ENCODE measurements at regions not wholly inside any gene's neighbourhood (a gene's known extent, or its start where the extent isn't known, plus 50 kb on each side); places are given as distances from the start of the nearest gene placed in this dataset.
"Not testable (repeated sequence)": the region's sequence is repeated elsewhere in the genome, so short reads cannot be mapped to it uniquely, and the experiment has no call there.

GRCh38 chr2:193463011-193463410 lies 1268.3 kb upstream of the TMEFF2 start:
- Histone ChIP-seq H3K9me3 (ENCODE audit: low read length) (peaks cover 10% of the 10 kb centered on the region), H3K27me3 (ENCODE audit: low read length) (no peaks in the 10 kb centered on the region), H3K79me2 (ENCODE audit: low read length) (no peaks in the 10 kb centered on the region), H3K27ac (ENCODE audit: low read length) (no peak overlapping the region), H3K36me3 (ENCODE audit: insufficient read depth, low read length) (no peaks in the 10 kb centered on the region), H2AFZ (ENCODE audit: low read length) (no peak overlapping the region), H3K4me1 (ENCODE audit: low read length) (no peaks in the 10 kb centered on the region), H3K4me3 (ENCODE audit: low read length) (no peak overlapping the region), H3K9ac (ENCODE audit: low read length) (no peak overlapping the region), H3K4me2 (ENCODE audit: low read depth, low read length, poor library complexity, severe bottlenecking) (no peak overlapping the region), H4K20me1 (ENCODE audit: insufficient read depth, low read depth, low read length) (no peaks in the 10 kb centered on the region), H3K9me2 (replicated peaks; ENCODE audit: insufficient read depth, low read length) (no peaks in the 10 kb centered on the region)
- no peak for DNase-seq

- Histone ChIP-seq H2AFZ (ENCODE audit: low read length) (no peak overlapping the region), H3K4me1 (ENCODE audit: low read length) (no peaks in the 10 kb centered on the region), H3K79me2 (ENCODE audit: low read length) (no peaks in the 10 kb centered on the region), H3K9me2 (replicated peaks; ENCODE audit: insufficient read depth, low read length) (no peaks in the 10 kb centered on the region), H3K4me3 (ENCODE audit: low read length) (no peak overlapping the region), H3K9ac (ENCODE audit: low read length) (no peak overlapping the region), H3K9me3 (ENCODE audit: low read length) (peaks cover 10% of the 10 kb centered on the region), H3K36me3 (ENCODE audit: insufficient read depth, low read length) (no peaks in the 10 kb centered on the region), H3K4me2 (ENCODE audit: low read depth, low read length, poor library complexity, severe bottlenecking) (no peak overlapping the region), H3K27me3 (ENCODE audit: low read length) (no peaks in the 10 kb centered on the region), H3K27ac (ENCODE audit: low read length) (no peak overlapping the region), H4K20me1 (ENCODE audit: insufficient read depth, low read depth, low read length) (no peaks in the 10 kb centered on the region)
- DNase-seq, result no peak
Measured at GRCh38 chr2:193462411-193462810, 1267.7 kb upstream of the TMEFF2 start.

- Histone ChIP-seq H3K27ac (ENCODE audit: low read length) (no peak overlapping the region), H3K4me1 (ENCODE audit: low read length) (no peaks in the 10 kb centered on the region), H3K9me2 (replicated peaks; ENCODE audit: insufficient read depth, low read length) (no peaks in the 10 kb centered on the region), H3K9me3 (ENCODE audit: low read length) (peaks cover 10% of the 10 kb centered on the region), H3K27me3 (ENCODE audit: low read length) (no peaks in the 10 kb centered on the region), H4K20me1 (ENCODE audit: insufficient read depth, low read depth, low read length) (no peaks in the 10 kb centered on the region), H3K9ac (ENCODE audit: low read length) (no peak overlapping the region), H3K4me3 (ENCODE audit: low read length) (no peak overlapping the region), H3K4me2 (ENCODE audit: low read depth, low read length, poor library complexity, severe bottlenecking) (no peak overlapping the region), H2AFZ (ENCODE audit: low read length) (no peak overlapping the region), H3K79me2 (ENCODE audit: low read length) (no peaks in the 10 kb centered on the region), H3K36me3 (ENCODE audit: insufficient read depth, low read length) (no peaks in the 10 kb centered on the region)
- DNase-seq, result no peak
Measured at GRCh38 chr2:193461431-193461934, 1266.8 kb upstream of the TMEFF2 start.

- H3K4me2 ChIP-seq (ENCODE audit: low read depth, low read length, poor library complexity, severe bottlenecking), result no peak overlapping the region
- H3K4me1 ChIP-seq (ENCODE audit: low read length), result no peaks in the 10 kb centered on the region
- no peak overlapping the region for H2AFZ ChIP-seq (ENCODE audit: low read length)
- H3K27ac ChIP-seq (ENCODE audit: low read length), result no peak overlapping the region
- no peaks in the 10 kb centered on the region for H3K9me2 ChIP-seq (replicated peaks; ENCODE audit: insufficient read depth, low read length)
- DNase-seq, result no peak
- H4K20me1 ChIP-seq (ENCODE audit: insufficient read depth, low read depth, low read length), result no peaks in the 10 kb centered on the region
- no peaks in the 10 kb centered on the region for H3K27me3 ChIP-seq (ENCODE audit: low read length)
- H3K9ac ChIP-seq (ENCODE audit: low read length), result no peak overlapping the region
- H3K9me3 ChIP-seq (ENCODE audit: low read length), result peaks cover 8% of the 10 kb centered on the region; the same call in 1 of the 2 replicates
- H3K79me2 ChIP-seq (ENCODE audit: low read length), result no peaks in the 10 kb centered on the region
- no peak overlapping the region for H3K4me3 ChIP-seq (ENCODE audit: low read length)
- H3K36me3 ChIP-seq (ENCODE audit: insufficient read depth, low read length), result no peaks in the 10 kb centered on the region
Measured at GRCh38 chr2:193446967-193447366, 1252.2 kb upstream of the TMEFF2 start.

- Histone ChIP-seq H3K9ac (ENCODE audit: low read length) (no peak overlapping the region), H3K27me3 (ENCODE audit: low read length) (no peaks in the 10 kb centered on the region), H3K79me2 (ENCODE audit: low read length) (no peaks in the 10 kb centered on the region), H2AFZ (ENCODE audit: low read length) (no peak overlapping the region), H3K4me1 (ENCODE audit: low read length) (no peaks in the 10 kb centered on the region), H3K4me2 (ENCODE audit: low read depth, low read length, poor library complexity, severe bottlenecking) (no peak overlapping the region), H3K27ac (ENCODE audit: low read length) (no peak overlapping the region), H3K9me3 (ENCODE audit: low read length) (peaks cover 5% of the 10 kb centered on the region), H3K36me3 (ENCODE audit: insufficient read depth, low read length) (no peaks in the 10 kb centered on the region), H3K4me3 (ENCODE audit: low read length) (no peak overlapping the region), H3K9me2 (replicated peaks; ENCODE audit: insufficient read depth, low read length) (no peaks in the 10 kb centered on the region), H4K20me1 (ENCODE audit: insufficient read depth, low read depth, low read length) (no peaks in the 10 kb centered on the region)
- no peak for DNase-seq
Measured at GRCh38 chr2:193442293-193442692, 1247.6 kb upstream of the TMEFF2 start.

GRCh38 chr2:193428336-193428818 lies 1233.6 kb upstream of the TMEFF2 start:
- Histone ChIP-seq H3K9me3 (ENCODE audit: low read length) (peaks cover 10% of the 10 kb centered on the region; the same call in 1 of the 2 replicates), H3K4me2 (ENCODE audit: low read depth, low read length, poor library complexity, severe bottlenecking) (no peak overlapping the region), H2AFZ (ENCODE audit: low read length) (no peak overlapping the region), H3K79me2 (ENCODE audit: low read length) (no peaks in the 10 kb centered on the region), H3K36me3 (ENCODE audit: insufficient read depth, low read length) (no peaks in the 10 kb centered on the region), H3K9ac (ENCODE audit: low read length) (no peak overlapping the region), H3K4me3 (ENCODE audit: low read length) (no peak overlapping the region), H3K27me3 (ENCODE audit: low read length) (no peaks in the 10 kb centered on the region), H3K9me2 (replicated peaks; ENCODE audit: insufficient read depth, low read length) (no peaks in the 10 kb centered on the region), H3K27ac (ENCODE audit: low read length) (no peak overlapping the region), H3K4me1 (ENCODE audit: low read length) (no peaks in the 10 kb centered on the region), H4K20me1 (ENCODE audit: insufficient read depth, low read depth, low read length) (no peaks in the 10 kb centered on the region)
- no peak for DNase-seq

- not testable (repeated sequence) for H2AFZ ChIP-seq (ENCODE audit: low read length); H3K27me3 ChIP-seq (ENCODE audit: low read length); H4K20me1 ChIP-seq (ENCODE audit: insufficient read depth, low read depth, low read length); H3K4me3 ChIP-seq (ENCODE audit: low read length); DNase-seq; H3K9me2 ChIP-seq (replicated peaks; ENCODE audit: insufficient read depth, low read length); H3K79me2 ChIP-seq (ENCODE audit: low read length); H3K9ac ChIP-seq (ENCODE audit: low read length); H3K36me3 ChIP-seq (ENCODE audit: insufficient read depth, low read length); H3K4me1 ChIP-seq (ENCODE audit: low read length); H3K4me2 ChIP-seq (ENCODE audit: low read depth, low read length, poor library complexity, severe bottlenecking); H3K27ac ChIP-seq (ENCODE audit: low read length)
- peaks cover 16% of the 10 kb centered on the region for H3K9me3 ChIP-seq (ENCODE audit: low read length)
Measured at GRCh38 chr2:193412368-193412767, 1217.6 kb upstream of the TMEFF2 start.

- H3K4me3 ChIP-seq (ENCODE audit: low read length), result no peak overlapping the region
Measured at GRCh38 chr2:193409951-193410350, 1215.2 kb upstream of the TMEFF2 start.

GRCh38 chr2:193382583-193382982 lies 1187.8 kb upstream of the TMEFF2 start:
- Histone ChIP-seq H3K4me3 (ENCODE audit: low read length) (no peak overlapping the region), H2AFZ (ENCODE audit: low read length) (no peak overlapping the region), H3K4me1 (ENCODE audit: low read length) (no peaks in the 10 kb centered on the region), H3K9ac (ENCODE audit: low read length) (no peak overlapping the region), H3K27ac (ENCODE audit: low read length) (no peak overlapping the region), H3K9me2 (replicated peaks; ENCODE audit: insufficient read depth, low read length) (no peaks in the 10 kb centered on the region), H3K9me3 (ENCODE audit: low read length) (peaks cover 5% of the 10 kb centered on the region), H3K4me2 (ENCODE audit: low read depth, low read length, poor library complexity, severe bottlenecking) (no peak overlapping the region), H3K79me2 (ENCODE audit: low read length) (no peaks in the 10 kb centered on the region), H4K20me1 (ENCODE audit: insufficient read depth, low read depth, low read length) (no peaks in the 10 kb centered on the region), H3K36me3 (ENCODE audit: insufficient read depth, low read length) (no peaks in the 10 kb centered on the region), H3K27me3 (ENCODE audit: low read length) (no peaks in the 10 kb centered on the region)
- no peak for DNase-seq

More at GRCh38 chr2:193409951-193410350, 1215.2 kb upstream of the TMEFF2 start:
- no peak for DNase-seq
- H3K36me3 ChIP-seq (ENCODE audit: insufficient read depth, low read length), result no peaks in the 10 kb centered on the region
- H3K27me3 ChIP-seq (ENCODE audit: low read length), result no peaks in the 10 kb centered on the region
- no peak overlapping the region for H3K4me2 ChIP-seq (ENCODE audit: low read depth, low read length, poor library complexity, severe bottlenecking)
- no peaks in the 10 kb centered on the region for H3K9me2 ChIP-seq (replicated peaks; ENCODE audit: insufficient read depth, low read length)
- H4K20me1 ChIP-seq (ENCODE audit: insufficient read depth, low read depth, low read length), result no peaks in the 10 kb centered on the region
- no peak overlapping the region for H3K9ac ChIP-seq (ENCODE audit: low read length)
- no peak overlapping the region for H3K27ac ChIP-seq (ENCODE audit: low read length)
- H3K79me2 ChIP-seq (ENCODE audit: low read length), result no peaks in the 10 kb centered on the region
- peaks cover 15% of the 10 kb centered on the region for H3K9me3 ChIP-seq (ENCODE audit: low read length)
- H2AFZ ChIP-seq (ENCODE audit: low read length), result no peak overlapping the region
- H3K4me1 ChIP-seq (ENCODE audit: low read length), result no peaks in the 10 kb centered on the region

Measured in Karpas-422 (cell line).